Hepatic stellate cell (primary cell): ENCODE measurements at regions not wholly inside any gene's neighbourhood (a gene's known extent, or its start where the extent isn't known, plus 50 kb on each side); places are given as distances from the start of the nearest gene placed in this dataset.

Source experiments
- DNase-seq: peaks from one replicate; pipeline ENCODE4 v3.0.0; 2011; ENCODE audit warnings: low spot score

GRCh38 chr9:86695910-86696424 lies 251.3 kb downstream of the GAS1 start:
- no peak for DNase-seq

- no peak for DNase-seq
These were observed 257.3 kb downstream of the GAS1 start for GRCh38 chr9:86690034-86690433.

GRCh38 chr9:86687788-86688187 lies 259.5 kb downstream of the GAS1 start:
- DNase-seq = no peak

GRCh38 chr9:86685556-86685955 lies 261.8 kb downstream of the GAS1 start:
- DNase-seq = no peak

- DNase-seq = no peak
These were observed 263.2 kb downstream of the GAS1 start for GRCh38 chr9:86684148-86684547.

GRCh38 chr9:86682240-86682639 lies 265.1 kb downstream of the GAS1 start:
- DNase-seq = no peak

- DNase-seq = no peak
These were observed 267.4 kb downstream of the GAS1 start for GRCh38 chr9:86679909-86680308.

- DNase-seq = no peak
These were observed 270.9 kb downstream of the GAS1 start for GRCh38 chr9:86676396-86676795.

- no peak for DNase-seq
These were observed 271.5 kb downstream of the GAS1 start for GRCh38 chr9:86675805-86676204.

GRCh38 chr9:86674487-86674886 lies 272.8 kb downstream of the GAS1 start:
- no peak for DNase-seq

- DNase-seq = no peak
These were observed 274.3 kb downstream of the GAS1 start for GRCh38 chr9:86672966-86673365.

- no peak for DNase-seq
These were observed 275.0 kb downstream of the GAS1 start for GRCh38 chr9:86672301-86672700.

- DNase-seq = no peak
These were observed 276.3 kb downstream of the GAS1 start for GRCh38 chr9:86671018-86671417.

GRCh38 chr9:86670536-86670935 lies 276.8 kb downstream of the GAS1 start:
- DNase-seq = no peak

GRCh38 chr9:86670076-86670475 lies 277.2 kb downstream of the GAS1 start:
- DNase-seq = no peak

GRCh38 chr9:86669422-86669821 lies 277.9 kb downstream of the GAS1 start:
- no peak for DNase-seq

- DNase-seq = no peak
These were observed 278.8 kb downstream of the GAS1 start for GRCh38 chr9:86668488-86668887.

- DNase-seq = no peak
These were observed 280.0 kb downstream of the GAS1 start for GRCh38 chr9:86667307-86667706.

GRCh38 chr9:86665416-86665815 lies 281.9 kb downstream of the GAS1 start:
- DNase-seq = no peak

- no peak for DNase-seq
These were observed 282.7 kb downstream of the GAS1 start for GRCh38 chr9:86664603-86665002.

- DNase-seq = no peak
These were observed 283.4 kb downstream of the GAS1 start for GRCh38 chr9:86663905-86664304.

- DNase-seq = no peak
These were observed 284.3 kb downstream of the GAS1 start for GRCh38 chr9:86662890-86663468.

GRCh38 chr9:86660146-86660943 lies 287.0 kb downstream of the GAS1 start:
- peak; percentile 80 for DNase-seq
